IMR-90 (cell line): ENCODE measurements at regions not wholly inside any gene's neighbourhood (a gene's known extent, or its start where the extent isn't known, plus 50 kb on each side); places are given as distances from the start of the nearest gene placed in this dataset.

Experiments used
- ATAC-seq: fragments of 200-7000 bp; cut with Tn5 transposase; 2 replicates; pipeline ENCODE4 v1.9.1; 2020; ENCODE audit warnings: low read depth, mild to moderate bottlenecking, moderate library complexity
- BruUV-seq: library from RNA; stranded (reverse); fragments of 400-500 nt; replicated peaks from 2 replicates; lab custom pipeline; 2021; lab: Mats Ljungman, UMichigan
- CTCF ChIA-PET: fragments of 300-600 bp; formaldehyde crosslinking; extraction: SDS; loops from one replicate; lab custom pipeline; 2021; ENCODE audit warnings: antibody characterized with exemption; lab: Yijun Ruan, JAX
- POLR2A ChIA-PET: fragments of 300-600 bp; sonication (Branson Sonifier 250); formaldehyde crosslinking; loops from one replicate; lab custom pipeline; 2022; ENCODE audit warnings: antibody characterized with exemption; ENCODE audit not compliant: unreplicated experiment; lab: Charles Lee
- DNase-seq: peaks from one replicate; pipeline ENCODE4 v3.0.0; 2013
- H2AFZ ChIP-seq: replicated peaks from 2 replicates; pipeline ENCODE3; 2013; ENCODE audit warnings: low read length, mild to moderate bottlenecking; ENCODE audit not compliant: poor library complexity
- H2AK5ac ChIP-seq: 2 replicates; pipeline ENCODE4 v1.6.1; 2013; ENCODE audit warnings: low read depth, low read length, inconsistent platforms
- H2AK9ac ChIP-seq: replicated peaks from 2 replicates; pipeline ENCODE3; 2013; ENCODE audit warnings: mild to moderate bottlenecking, low read depth, low read length, moderate library complexity; ENCODE audit not compliant: poor library complexity
- H2BK120ac ChIP-seq: 2 replicates; pipeline ENCODE4 v1.6.1; 2013; ENCODE audit warnings: low read depth, low read length, inconsistent platforms
- H2BK15ac ChIP-seq: 3 replicates; pipeline ENCODE4 v1.6.1; 2013; ENCODE audit warnings: low read depth, low read length, inconsistent platforms
- H2BK20ac ChIP-seq: 2 replicates; pipeline ENCODE4 v1.6.1; 2013; ENCODE audit warnings: low read depth, mild to moderate bottlenecking, inconsistent platforms, low read length, moderate library complexity
- H2BK5ac ChIP-seq: 2 replicates; pipeline ENCODE4 v1.6.1; 2013; ENCODE audit warnings: mild to moderate bottlenecking, low read depth, low read length, inconsistent platforms; ENCODE audit not compliant: poor library complexity, severe bottlenecking
- H3K14ac ChIP-seq: replicated peaks from 2 replicates; pipeline ENCODE4 v1.6.1; 2013; ENCODE audit warnings: low read depth, low read length, inconsistent platforms
- H3K18ac ChIP-seq: 2 replicates; pipeline ENCODE4 v1.6.1; 2013; ENCODE audit warnings: low read depth, low read length, control low read depth
- H3K23ac ChIP-seq: 2 replicates; pipeline ENCODE4 v1.6.1; 2013; ENCODE audit warnings: low read depth, low read length, inconsistent platforms
- H3K27ac ChIP-seq: 2 replicates; pipeline ENCODE4 v1.5.1; 2013; ENCODE audit warnings: mild to moderate bottlenecking, control low read depth, low read length; ENCODE audit not compliant: insufficient read depth
- H3K27me3 ChIP-seq: 2 replicates; pipeline ENCODE4 v1.6.1; 2013; ENCODE audit warnings: low read length; ENCODE audit not compliant: control insufficient read depth, insufficient read depth
- H3K36me3 ChIP-seq: 2 replicates; pipeline ENCODE4 v1.6.1; 2013; ENCODE audit warnings: low read length, mixed read lengths; ENCODE audit not compliant: control insufficient read depth, insufficient read depth
- H3K4ac ChIP-seq: 2 replicates; pipeline ENCODE4 v1.6.1; 2013; ENCODE audit warnings: low read depth, low read length, inconsistent platforms
- H3K4me1 ChIP-seq: 2 replicates; pipeline ENCODE4 v1.6.1; 2013; ENCODE audit warnings: low read length, mixed read lengths; ENCODE audit not compliant: control insufficient read depth, insufficient read depth
- H3K4me2 ChIP-seq: 2 replicates; pipeline ENCODE4 v1.6.1; 2013; ENCODE audit warnings: low read depth, mild to moderate bottlenecking, control low read depth, low read length, moderate library complexity
- H3K4me3 ChIP-seq: 2 replicates; pipeline ENCODE4 v1.5.1; 2013; ENCODE audit warnings: low read depth, mild to moderate bottlenecking, control low read depth, low read length, moderate library complexity; ENCODE audit not compliant: insufficient read depth
- H3K56ac ChIP-seq: 2 replicates; pipeline ENCODE4 v1.6.1; 2013; ENCODE audit warnings: low read length, inconsistent platforms; ENCODE audit not compliant: insufficient read depth; ENCODE audit errors: extremely low read depth
- H3K79me1 ChIP-seq, 2 experiments: 2 replicates each; pipeline ENCODE4 v1.6.1; 2013; ENCODE audit warnings: low read length in 2 of 2, inconsistent platforms in 1 of 2, low read depth in 1 of 2
- H3K9ac ChIP-seq: 2 replicates; pipeline ENCODE4 v1.6.1; 2013; ENCODE audit warnings: low read depth, low read length, control low read depth
- H3K9me1 ChIP-seq: 2 replicates; pipeline ENCODE4 v1.6.1; 2013; ENCODE audit warnings: low read length, inconsistent platforms; ENCODE audit not compliant: insufficient read depth
- H3K9me3 ChIP-seq: 2 replicates; pipeline ENCODE4 v1.6.1; 2013; ENCODE audit warnings: low read length; ENCODE audit not compliant: control insufficient read depth, insufficient read depth
- H4K20me1 ChIP-seq: 2 replicates; pipeline ENCODE4 v1.6.1; 2013; ENCODE audit warnings: low read length, inconsistent platforms; ENCODE audit not compliant: insufficient read depth
- H4K5ac ChIP-seq: 2 replicates; pipeline ENCODE4 v1.6.1; 2013; ENCODE audit warnings: mild to moderate bottlenecking, low read depth, low read length, control low read depth
- H4K8ac ChIP-seq, 2 experiments: 2 replicates each; pipeline ENCODE4 v1.6.1; 2013; ENCODE audit warnings: low read depth in 2 of 2, low read length in 2 of 2, control low read depth in 1 of 2, inconsistent platforms in 1 of 2
- H4K91ac ChIP-seq: 2 replicates; pipeline ENCODE4 v1.6.1; 2013; ENCODE audit warnings: low read depth, low read length, inconsistent platforms; ENCODE audit not compliant: insufficient read depth
- BHLHE40 ChIP-seq: fragments of 150-350 bp; IDR thresholded peaks from 2 replicates; pipeline ENCODE4 v1.6.1; 2016; ENCODE audit warnings: mild to moderate bottlenecking, low read depth, low read length
- CEBPB ChIP-seq: IDR thresholded peaks from 2 replicates; pipeline ENCODE4 v1.6.1; 2012; ENCODE audit warnings: low read depth, low read length, improper control_type of control experiment
- CHD1 ChIP-seq: IDR thresholded peaks from 2 replicates; pipeline ENCODE4 v1.6.1; 2012; ENCODE audit warnings: low read depth, low read length, improper control_type of control experiment
- CTCF ChIP-seq: conservative IDR thresholded peaks from 2 replicates; pipeline ENCODE4 v1.5.1; 2012; ENCODE audit warnings: mild to moderate bottlenecking, low read depth, low read length, improper control_type of control experiment
- FOS ChIP-seq: fragments of 150-350 bp; IDR thresholded peaks from 2 replicates; pipeline ENCODE4 v1.6.1; 2016; ENCODE audit warnings: low read depth, low read length
- MAFK ChIP-seq: IDR thresholded peaks from 2 replicates; pipeline ENCODE4 v1.6.1; 2012; ENCODE audit warnings: low read depth, low read length, improper control_type of control experiment
- MAZ ChIP-seq: IDR thresholded peaks from 2 replicates; pipeline ENCODE4 v1.6.1; 2012; ENCODE audit warnings: low read depth, mild to moderate bottlenecking, low read length, improper control_type of control experiment, moderate library complexity, borderline replicate concordance
- MXI1 ChIP-seq: IDR thresholded peaks from 2 replicates; pipeline ENCODE4 v1.6.1; 2012; ENCODE audit warnings: low read depth, mild to moderate bottlenecking, low read length, moderate library complexity, borderline replicate concordance
- NFE2L2 ChIP-seq: fragments of 150-350 bp; IDR thresholded peaks from 2 replicates; pipeline ENCODE4 v1.6.1; 2016; ENCODE audit warnings: low read depth, mild to moderate bottlenecking, low read length
- RAD21 ChIP-seq: IDR thresholded peaks from 2 replicates; pipeline ENCODE4 v1.6.1; 2012; ENCODE audit warnings: low read length, improper control_type of control experiment
- RFX5 ChIP-seq: IDR thresholded peaks from 2 replicates; pipeline ENCODE4 v1.8.0; 2012; ENCODE audit warnings: low read depth, mild to moderate bottlenecking, low read length, moderate library complexity
- WGBS, 2 experiments: methylation state at CpG; one replicate each; pipeline versions ENCODE4 v1.1.5 to v1.1.7; 2013; ENCODE audit warnings: missing lambda C conversion rate in 2 of 2; ENCODE audit not compliant: insufficient read length in 1 of 2; ENCODE audit errors: extremely low coverage in 2 of 2; 5-methylcytosine and 5-hydroxymethylcytosine counted together
- dilution Hi-C: fragments of 300-500 bp; cut with HindIII; formaldehyde crosslinking; loops from one replicate; pipeline ENCODE4 v1.14.3; 2018; ENCODE audit warnings: low sequenced_read_pairs; ENCODE audit not compliant: unreplicated experiment
- in situ Hi-C: fragments of 300-500 bp; cut with MboI; formaldehyde crosslinking; loops from 3 replicates; pipeline ENCODE4 v1.14.3; 2019; ENCODE audit warnings: low sequenced_read_pairs, inconsistent platforms, mixed read lengths
- intact Hi-C: fragments of 100-400 bp; cut with micrococcal nuclease; formaldehyde crosslinking; loops from 2 replicates; pipeline ENCODE4 v1.10.0; 2022

- Histone ChIP-seq H3K27me3 (peaks cover 2% of the 10 kb centered on the region; the same call in 1 of the 2 replicates), H4K8ac (no peak overlapping the region), H3K4me2 (no peak overlapping the region), H3K9me3 (no peaks in the 10 kb centered on the region), H3K9me1 (no peaks in the 10 kb centered on the region), H3K4ac (no peak overlapping the region), H2BK15ac (no peak overlapping the region), H3K4me3 (no peak overlapping the region), H3K23ac (no peak overlapping the region), H2BK20ac (no peak overlapping the region), H2BK120ac (no peak overlapping the region), H3K56ac (no peak overlapping the region), H3K18ac (no peak overlapping the region), H4K91ac (no peak overlapping the region), H2BK5ac (no peak overlapping the region), H2AFZ (no peak overlapping the region), H2AK5ac (no peak overlapping the region), H2AK9ac (no peak overlapping the region), H3K4me1 (no peaks in the 10 kb centered on the region), H3K14ac (no peak overlapping the region), H3K9ac (no peak overlapping the region), H4K5ac (no peak overlapping the region), H3K27ac (no peak overlapping the region), H4K20me1 (no peaks in the 10 kb centered on the region), H3K36me3 (no peaks in the 10 kb centered on the region), H3K79me1 (no peaks in the 10 kb centered on the region)
- intact Hi-C loops = no loop called here
- no TSS peak for BruUV-seq
- ChIA-PET CTCF (no interaction called here), POLR2A (no interaction called here)
- in situ Hi-C loops = no loop called here
- no CpG with 5 or more reads among the region's 2 CpGs for WGBS, 2 experiments
- dilution Hi-C loops = no loop called here
- ATAC-seq (no peak), DNase-seq (no peak)
- TF ChIP-seq MAZ (no peak), CHD1 (no peak), BHLHE40 (no peak), RFX5 (no peak), NFE2L2 (no peak), RAD21 (no peak), MAFK (no peak), MXI1 (no peak), FOS (no peak), CTCF (no peak), CEBPB (no peak)
Observed at GRCh38 chr13:77460195-77460594, 75.3 kb upstream of the SCEL start.
